ENCODE measurements at regions not wholly inside any gene's neighbourhood (a gene's known extent, or its start where the extent isn't known, plus 50 kb on each side); places are given as distances from the start of the nearest gene placed in this dataset.
"Not testable (repeated sequence)": the region's sequence is repeated elsewhere in the genome, so short reads cannot be mapped to it uniquely, and the experiment has no call there.

- not testable (repeated sequence) for H3K36me3 Mint-ChIP-seq, H3K27me3 Mint-ChIP-seq, H3K4me3 Mint-ChIP-seq, H3K4me1 Mint-ChIP-seq, H3K9me3 Mint-ChIP-seq, H3K27ac Mint-ChIP-seq
Measured at GRCh38 chrX:1016926-1017325, 195.5 kb downstream of the CRLF2 start.

- not testable (repeated sequence) for H3K4me1 Mint-ChIP-seq, H3K27me3 Mint-ChIP-seq, H3K27ac Mint-ChIP-seq, H3K9me3 Mint-ChIP-seq, H3K4me3 Mint-ChIP-seq, H3K36me3 Mint-ChIP-seq
Measured at GRCh38 chrX:1016281-1016680, 196.2 kb downstream of the CRLF2 start.

GRCh38 chrX:1012678-1013300 is 199.7 kb downstream of the CRLF2 start:
- no peaks in the 10 kb centered on the region for H3K9me3 Mint-ChIP-seq
- peak overlapping the region; percentile 74 for H3K27ac Mint-ChIP-seq
- H3K27me3 Mint-ChIP-seq: no peaks in the 10 kb centered on the region
- H3K4me1 Mint-ChIP-seq: no peaks in the 10 kb centered on the region
- no peaks in the 10 kb centered on the region for H3K36me3 Mint-ChIP-seq
- no peak overlapping the region for H3K4me3 Mint-ChIP-seq

- no peaks in the 10 kb centered on the region for H3K4me1 Mint-ChIP-seq
- H3K27ac Mint-ChIP-seq: no peak overlapping the region
- no peaks in the 10 kb centered on the region for H3K36me3 Mint-ChIP-seq
Measured at GRCh38 chrX:1011691-1012283, 200.7 kb downstream of the CRLF2 start.

DNA sequence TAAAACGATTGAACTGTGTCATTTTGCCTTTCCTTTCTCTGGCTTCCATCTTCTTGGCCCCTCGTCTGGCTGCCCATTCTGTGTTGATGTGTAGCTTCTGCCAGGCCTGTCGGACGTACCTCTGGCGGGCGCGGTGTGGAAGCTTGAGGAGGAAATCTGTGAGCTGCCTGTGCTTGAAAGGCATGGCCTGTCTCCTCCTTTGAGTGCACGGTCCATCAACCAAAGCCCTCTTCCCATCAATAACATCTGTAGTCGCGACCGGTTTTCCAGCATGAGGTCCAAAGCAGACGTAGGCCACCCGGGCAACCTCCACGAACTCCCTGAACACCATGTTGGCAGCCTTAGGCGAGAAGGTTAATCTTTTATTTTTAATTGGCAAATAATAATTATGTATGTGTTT is 202.7 kb downstream of the CRLF2 start:
- Mint-ChIP-seq H3K4me3 (no peak overlapping the region), H3K27ac (no peak overlapping the region), H3K9me3 (no peaks in the 10 kb centered on the region), H3K36me3 (no peaks in the 10 kb centered on the region), H3K4me1 (no peaks in the 10 kb centered on the region), H3K27me3 (no peaks in the 10 kb centered on the region)

More at GRCh38 chrX:1011691-1012283, 200.7 kb downstream of the CRLF2 start:
- Mint-ChIP-seq H3K27me3 (no peaks in the 10 kb centered on the region), H3K4me3 (no peak overlapping the region), H3K9me3 (no peaks in the 10 kb centered on the region)

DNA sequence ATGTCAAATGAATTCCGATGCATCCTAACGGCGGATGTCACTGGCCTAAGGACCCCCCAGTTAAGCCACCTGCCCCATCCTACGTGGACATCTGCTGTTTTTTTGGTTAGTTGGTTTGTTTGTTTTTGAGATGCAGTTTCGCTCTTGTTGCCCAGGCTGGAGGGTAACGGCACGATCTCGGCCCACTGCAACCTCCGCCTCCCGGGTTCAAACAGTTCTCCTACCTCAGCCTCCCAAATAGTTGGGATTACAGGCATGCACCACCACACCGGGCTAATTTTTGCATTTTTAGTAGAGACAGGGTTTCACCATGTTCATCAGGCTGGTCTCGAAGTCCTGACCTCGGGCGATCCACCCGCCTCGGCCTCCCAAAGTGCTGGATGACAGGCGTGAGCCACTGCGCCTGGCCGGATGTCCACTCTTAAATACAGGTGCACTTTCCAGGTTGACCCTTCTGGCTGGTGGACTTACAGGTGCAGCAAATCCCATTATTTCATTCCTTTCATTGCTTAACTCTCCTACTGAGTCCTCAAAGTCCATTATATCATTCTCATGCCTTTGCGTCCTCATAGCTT is 206.2 kb downstream of the CRLF2 start:
- Mint-ChIP-seq H3K9me3 (no peaks in the 10 kb centered on the region), H3K4me3 (no peak overlapping the region), H3K36me3 (no peaks in the 10 kb centered on the region), H3K27ac (no peak overlapping the region), H3K27me3 (no peaks in the 10 kb centered on the region), H3K4me1 (no peaks in the 10 kb centered on the region)

GRCh38 chrX:1002611-1003010 is 209.8 kb downstream of the CRLF2 start:
- Mint-ChIP-seq H3K27me3 (no peaks in the 10 kb centered on the region), H3K4me3 (no peak overlapping the region), H3K4me1 (no peaks in the 10 kb centered on the region), H3K27ac (no peak overlapping the region), H3K9me3 (no peaks in the 10 kb centered on the region), H3K36me3 (no peaks in the 10 kb centered on the region)

DNA sequence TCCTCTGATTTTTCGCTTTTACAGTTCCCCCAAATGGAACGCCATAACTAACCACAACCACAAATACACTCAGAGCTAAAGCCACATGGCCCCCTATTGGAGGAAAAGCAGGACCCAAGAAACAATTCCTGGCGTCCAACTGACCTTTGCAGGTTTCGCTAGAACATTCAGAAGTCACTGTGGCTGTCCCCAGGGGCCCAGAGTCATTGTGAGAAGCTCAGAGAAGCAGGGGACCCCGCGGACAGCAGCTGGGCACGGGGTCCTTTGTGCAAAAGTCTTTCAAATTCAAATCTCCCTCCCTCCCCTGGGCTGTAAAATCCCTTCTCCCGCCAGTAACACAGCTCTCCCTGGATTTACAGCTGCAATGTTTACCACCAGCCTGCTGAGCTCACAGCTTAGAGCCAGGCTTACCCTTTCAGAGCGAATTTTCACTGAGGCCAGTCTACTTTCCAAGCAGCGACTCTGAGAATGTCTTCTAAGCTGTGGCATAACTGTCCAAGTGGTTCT is 214.8 kb downstream of the CRLF2 start:
- no peak overlapping the region for H3K4me3 Mint-ChIP-seq
- no peaks in the 10 kb centered on the region for H3K4me1 Mint-ChIP-seq
- H3K9me3 Mint-ChIP-seq: no peaks in the 10 kb centered on the region
- no peaks in the 10 kb centered on the region for H3K36me3 Mint-ChIP-seq
- no peak overlapping the region for H3K27ac Mint-ChIP-seq
- no peaks in the 10 kb centered on the region for H3K27me3 Mint-ChIP-seq

DNA sequence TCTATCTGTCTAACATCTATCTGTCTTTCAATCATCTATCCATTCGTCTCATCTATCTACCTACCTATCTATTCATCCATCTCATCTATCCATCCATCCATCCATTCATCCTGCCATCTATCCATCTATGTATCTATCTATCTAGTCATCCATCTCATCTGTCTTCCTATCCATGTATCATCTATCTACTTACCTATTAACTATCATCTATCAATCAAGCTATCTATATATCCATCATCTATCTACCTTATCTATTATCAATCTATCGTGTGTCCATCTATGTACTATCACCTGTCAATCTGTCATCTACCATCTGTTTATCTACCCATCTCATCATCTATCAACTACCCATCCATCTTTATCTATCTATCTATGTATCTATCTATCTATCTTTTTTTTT is 217.7 kb downstream of the CRLF2 start:
- Mint-ChIP-seq H3K4me1 (no peaks in the 10 kb centered on the region), H3K27ac (no peak overlapping the region), H3K9me3 (no peaks in the 10 kb centered on the region), H3K27me3 (no peaks in the 10 kb centered on the region), H3K4me3 (no peak overlapping the region), H3K36me3 (no peaks in the 10 kb centered on the region)

DNA sequence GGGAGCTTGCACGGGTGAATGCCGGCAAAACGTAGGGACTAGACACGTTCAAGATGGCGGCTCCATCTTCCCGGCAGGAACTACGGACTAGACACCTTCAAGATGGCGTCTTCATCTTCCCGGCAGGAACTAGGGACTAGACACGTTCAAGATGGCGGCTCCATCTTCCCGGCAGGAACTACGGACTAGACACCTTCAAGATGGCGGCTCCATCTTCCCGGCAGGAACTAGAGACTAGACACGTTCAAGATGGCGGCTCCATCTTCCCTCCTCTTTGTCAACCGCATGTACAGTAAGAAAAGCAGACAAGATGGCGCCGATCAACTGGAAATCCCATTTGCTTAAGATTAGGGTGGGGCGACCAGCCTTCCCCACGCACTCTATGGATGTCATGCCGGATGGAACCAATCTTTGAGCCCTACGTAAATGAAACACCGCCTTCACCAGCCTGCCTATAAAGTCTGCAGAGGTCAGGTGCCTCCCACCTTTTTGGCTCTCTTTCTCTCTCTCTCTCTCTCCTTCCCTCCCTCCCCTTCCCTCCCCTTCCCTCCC is 222.4 kb downstream of the CRLF2 start:
- no peak overlapping the region for H3K27ac Mint-ChIP-seq
- H3K4me3 Mint-ChIP-seq: no peak overlapping the region
- H3K27me3 Mint-ChIP-seq: no peaks in the 10 kb centered on the region
- no peaks in the 10 kb centered on the region for H3K9me3 Mint-ChIP-seq
- no peaks in the 10 kb centered on the region for H3K4me1 Mint-ChIP-seq
- no peaks in the 10 kb centered on the region for H3K36me3 Mint-ChIP-seq

- not testable (repeated sequence) for H3K27ac Mint-ChIP-seq, H3K4me3 Mint-ChIP-seq, H3K4me1 Mint-ChIP-seq, H3K27me3 Mint-ChIP-seq, H3K9me3 Mint-ChIP-seq, H3K36me3 Mint-ChIP-seq
Measured at GRCh38 chrX:988530-988929, 223.9 kb downstream of the CRLF2 start.

- Mint-ChIP-seq H3K9me3 (peaks cover 2% of the 10 kb centered on the region), H3K4me3 (no peak overlapping the region), H3K36me3 (no peaks in the 10 kb centered on the region), H3K27ac (no peak overlapping the region), H3K27me3 (peaks cover 21% of the 10 kb centered on the region), H3K4me1 (peaks cover 8% of the 10 kb centered on the region)
Measured at GRCh38 chrX:981791-982626, 230.4 kb downstream of the CRLF2 start.

- H3K27me3 Mint-ChIP-seq: peaks cover 21% of the 10 kb centered on the region
- peaks cover 8% of the 10 kb centered on the region for H3K4me1 Mint-ChIP-seq
- H3K9me3 Mint-ChIP-seq: peaks cover 3% of the 10 kb centered on the region
- H3K36me3 Mint-ChIP-seq: no peaks in the 10 kb centered on the region
- H3K27ac Mint-ChIP-seq: no peak overlapping the region
- H3K4me3 Mint-ChIP-seq: no peak overlapping the region
Measured at GRCh38 chrX:980587-981235, 231.7 kb downstream of the CRLF2 start.

DNA sequence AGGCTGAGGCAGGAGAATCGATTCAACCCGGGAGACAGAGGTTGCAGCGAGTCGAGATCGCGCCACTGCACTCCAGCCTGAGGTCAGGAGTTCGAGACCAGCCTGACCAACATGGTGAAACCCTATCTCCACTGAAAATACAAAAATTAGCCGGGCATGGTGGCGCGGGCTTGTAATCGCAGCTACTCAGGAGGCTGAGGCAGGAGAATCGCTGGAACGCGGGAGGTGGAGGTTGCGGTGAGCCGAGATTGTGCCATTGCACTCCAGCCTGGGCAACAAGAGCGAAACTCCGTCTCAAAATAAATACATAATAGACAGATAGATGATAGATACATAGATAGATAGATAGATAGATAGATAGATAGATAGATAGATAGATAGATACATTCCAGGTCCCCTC is 233.3 kb downstream of the CRLF2 start:
- not testable (repeated sequence) for H3K36me3 Mint-ChIP-seq, H3K9me3 Mint-ChIP-seq, H3K4me3 Mint-ChIP-seq, H3K4me1 Mint-ChIP-seq, H3K27ac Mint-ChIP-seq
- H3K27me3 Mint-ChIP-seq: peaks cover 21% of the 10 kb centered on the region

GRCh38 chrX:973010-973632 is 239.3 kb downstream of the CRLF2 start:
- no peak overlapping the region for H3K4me3 Mint-ChIP-seq
- no peak overlapping the region for H3K27ac Mint-ChIP-seq
- H3K4me1 Mint-ChIP-seq: no peaks in the 10 kb centered on the region
- H3K27me3 Mint-ChIP-seq: peaks cover 4% of the 10 kb centered on the region
- no peaks in the 10 kb centered on the region for H3K36me3 Mint-ChIP-seq
- peaks cover 3% of the 10 kb centered on the region for H3K9me3 Mint-ChIP-seq

All from activated naive CD4-positive, alpha-beta T cell treated with anti-CD3 and anti-CD28 coated beads, Interleukin-2, amount 50 U/mL, for 24 hours (primary cell).